Fibroblast of skin of right biceps (primary cell): ENCODE measurements at regions not wholly inside any gene's neighbourhood (a gene's known extent, or its start where the extent isn't known, plus 50 kb on each side); places are given as distances from the start of the nearest gene placed in this dataset.

Experiments used
- DNase-seq: peaks from one replicate; pipeline ENCODE4 v3.0.0-alpha.2; 2013

GRCh38 chr10:91149550-91149949 is 70.9 kb upstream of the PCGF5 start:
- DNase-seq: no peak

GRCh38 chr10:91150631-91151030 is 69.8 kb upstream of the PCGF5 start:
- no peak for DNase-seq

DNA sequence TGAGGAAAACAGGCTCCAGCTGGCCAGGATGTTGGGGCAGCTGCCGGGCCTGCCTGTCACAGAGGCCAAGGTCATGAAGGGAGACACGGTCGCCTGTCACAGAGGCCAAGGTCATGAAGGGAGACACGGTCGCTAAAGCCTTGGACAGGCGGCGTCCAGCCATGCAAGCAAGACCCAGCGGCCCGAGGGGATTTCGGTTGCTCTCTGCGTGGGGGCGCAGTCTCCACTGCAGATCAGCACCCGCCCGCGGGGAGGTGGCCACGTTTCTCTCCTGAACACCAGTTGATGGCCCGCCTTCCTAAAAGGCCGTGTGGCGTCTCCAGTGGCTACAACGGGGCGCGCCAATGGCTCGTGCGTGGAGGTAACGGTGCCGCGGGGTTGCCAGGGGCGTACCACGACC is 67.0 kb upstream of the PCGF5 start:
- DNase-seq: no peak

GRCh38 chr10:91154842-91155241 is 65.6 kb upstream of the PCGF5 start:
- no peak for DNase-seq

DNA sequence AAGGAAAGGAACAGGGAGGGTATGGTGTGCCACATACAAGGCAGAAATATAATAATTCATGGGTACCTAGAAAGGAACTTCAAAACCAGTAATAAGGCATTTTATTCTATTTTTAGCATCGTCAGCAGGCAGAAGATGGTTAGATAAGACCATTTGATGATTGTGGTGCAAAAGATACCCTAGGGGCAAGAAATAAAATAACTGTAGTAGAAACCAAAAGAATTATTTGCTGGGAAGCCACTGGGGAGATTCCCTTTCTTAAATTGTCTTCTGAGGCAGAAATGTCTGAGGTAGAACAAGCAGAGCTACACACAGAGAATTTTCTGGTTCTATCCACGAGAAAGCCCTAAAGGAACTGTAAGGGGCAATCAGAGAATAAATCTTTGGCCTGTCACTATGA is 64.3 kb upstream of the PCGF5 start:
- DNase-seq: no peak

DNA sequence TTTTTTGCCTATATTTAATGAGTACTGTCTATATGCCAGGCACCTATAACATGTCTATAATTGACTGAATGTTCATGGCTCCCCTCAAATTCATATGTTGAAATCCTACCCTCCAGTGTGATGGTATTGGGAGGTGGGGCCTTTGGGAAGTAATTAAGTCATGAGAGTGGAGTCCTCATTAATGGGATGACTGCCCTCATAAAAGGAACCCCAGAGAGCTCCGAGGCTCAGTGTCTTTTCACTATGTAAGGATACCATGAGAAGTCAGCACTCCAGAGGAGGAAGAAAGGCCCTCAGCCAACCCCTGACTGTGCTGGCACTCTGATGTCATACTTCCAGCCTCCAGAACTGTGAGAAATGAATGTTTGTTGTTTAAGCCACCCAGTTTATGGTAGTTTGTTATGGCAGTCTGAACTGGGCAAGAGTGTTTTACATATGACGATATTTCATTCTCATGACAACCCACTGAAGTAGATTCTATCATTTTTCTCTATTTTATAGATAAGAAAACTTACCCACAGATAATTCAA is 61.1 kb upstream of the PCGF5 start:
- DNase-seq: no peak

DNA sequence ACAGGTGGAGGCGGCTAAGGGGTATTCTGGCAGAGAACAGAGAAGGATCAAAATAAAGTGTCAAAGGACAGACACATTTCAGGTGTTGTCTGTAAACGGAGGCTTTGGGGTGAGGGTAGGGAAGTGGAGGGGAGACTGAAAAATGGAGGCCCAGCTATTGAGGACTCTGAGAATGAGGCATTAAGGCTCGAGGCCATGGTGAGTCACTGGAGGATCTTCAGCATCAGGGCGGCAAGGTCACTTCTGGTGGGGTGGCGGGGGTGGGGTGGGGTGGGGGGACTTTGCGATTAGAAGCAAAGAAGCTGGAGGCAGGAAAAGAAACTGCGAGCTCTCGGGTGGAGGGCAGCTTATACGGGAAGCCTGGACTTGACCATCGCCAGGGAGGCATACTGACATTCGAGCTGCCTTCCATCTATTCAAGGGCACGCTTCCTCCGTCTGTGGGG is 58.4 kb upstream of the PCGF5 start:
- DNase-seq: peak; percentile 44

DNA sequence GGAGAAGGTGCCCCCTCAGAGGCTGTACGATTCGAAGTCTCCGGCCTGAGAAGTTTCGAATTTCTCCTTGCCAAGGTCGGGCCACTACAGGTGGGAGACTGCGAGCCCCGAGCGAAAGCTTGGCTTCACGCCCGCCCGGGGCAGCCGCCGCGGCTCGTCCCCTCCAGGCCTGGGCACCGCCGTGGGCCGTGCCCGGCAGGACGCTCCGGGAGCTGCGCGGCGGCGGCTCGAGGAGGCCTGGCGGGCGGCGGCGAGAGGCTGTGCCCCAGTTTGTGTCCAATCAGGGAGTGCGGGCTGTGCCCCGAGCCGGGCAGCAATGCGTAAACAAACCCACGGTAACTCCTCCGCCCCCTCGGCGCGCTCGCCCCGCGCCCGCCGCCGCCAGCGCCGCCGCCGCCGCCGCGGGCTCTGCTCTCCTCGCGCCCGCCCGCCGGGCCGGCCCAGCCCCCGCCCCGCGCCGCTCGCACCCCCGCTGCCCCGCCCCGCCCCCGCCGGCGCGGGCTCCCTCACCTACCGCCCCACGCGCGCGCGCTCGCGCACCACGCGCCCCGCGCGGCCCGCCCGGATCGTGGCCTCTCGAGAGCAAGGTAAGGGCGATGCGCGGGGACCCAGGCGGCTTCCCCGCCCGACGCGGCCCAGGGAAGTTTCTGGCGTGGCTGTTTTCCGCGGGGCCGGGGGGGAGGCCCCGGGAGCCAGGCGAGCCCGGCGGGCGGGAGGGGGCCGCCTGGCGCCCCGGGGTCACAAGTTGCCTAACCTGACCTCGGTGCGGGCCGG is 57.8 kb upstream of the PCGF5 start:
- peak; percentile 51 for DNase-seq

DNA sequence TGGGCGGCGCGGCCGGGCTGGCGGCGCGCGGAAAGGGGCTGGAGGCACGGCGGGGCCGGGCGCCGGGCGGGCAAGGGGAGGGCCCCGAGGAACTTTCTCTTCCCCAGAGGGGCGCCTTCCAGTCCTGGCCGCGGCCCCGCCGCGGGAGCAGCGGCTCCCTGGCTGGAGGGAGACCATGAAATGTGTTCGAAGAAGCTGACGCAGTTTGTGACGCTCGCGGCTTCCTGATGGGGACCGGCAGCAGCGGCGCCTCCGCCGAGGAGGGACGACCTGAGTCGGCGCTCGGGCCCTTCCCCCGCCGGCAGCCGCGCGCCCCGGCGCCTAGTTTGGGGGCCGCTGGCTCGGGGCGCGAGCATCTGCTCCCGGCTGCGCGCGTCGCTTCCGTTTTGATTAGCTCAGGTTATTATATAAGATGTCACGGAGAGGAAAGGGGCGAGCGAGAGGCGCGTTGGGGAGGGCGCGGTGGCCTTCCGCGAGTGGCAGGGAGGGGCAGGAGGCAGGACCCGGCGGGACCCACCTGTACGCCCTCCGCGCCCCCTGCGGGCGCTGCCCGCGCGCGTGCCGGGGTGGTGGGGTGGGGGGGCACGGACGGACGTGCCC is 57.1 kb upstream of the PCGF5 start:
- peak; percentile 72 for DNase-seq

GRCh38 chr10:91163869-91164474 is 56.5 kb upstream of the PCGF5 start:
- DNase-seq: peak; percentile 84

DNA sequence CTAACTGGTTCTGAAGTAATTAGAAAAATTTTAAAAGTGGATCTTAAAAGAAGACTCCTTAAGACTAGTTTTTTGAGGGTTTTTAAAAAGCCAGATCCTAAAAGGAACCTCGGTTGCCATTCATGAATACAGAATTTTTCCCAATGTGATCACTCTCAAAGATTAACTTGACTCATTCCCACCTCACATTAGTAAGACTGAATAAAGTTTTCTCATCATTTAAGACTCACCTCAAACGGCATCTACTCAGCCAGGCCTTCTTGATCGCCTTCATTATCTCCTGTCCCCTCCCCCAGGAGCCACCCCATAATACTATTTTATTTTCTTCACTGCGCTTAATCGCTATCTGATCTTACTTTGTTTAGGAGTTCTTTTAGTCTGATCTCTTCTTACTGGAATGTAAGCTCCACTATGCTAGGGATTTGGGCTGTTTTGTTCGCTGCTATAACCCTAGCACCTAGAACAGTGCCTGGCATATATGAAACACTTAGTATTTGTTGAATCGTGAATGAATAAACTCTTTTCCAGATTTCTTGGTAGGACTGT is 55.9 kb upstream of the PCGF5 start:
- DNase-seq: peak; percentile 40

DNA sequence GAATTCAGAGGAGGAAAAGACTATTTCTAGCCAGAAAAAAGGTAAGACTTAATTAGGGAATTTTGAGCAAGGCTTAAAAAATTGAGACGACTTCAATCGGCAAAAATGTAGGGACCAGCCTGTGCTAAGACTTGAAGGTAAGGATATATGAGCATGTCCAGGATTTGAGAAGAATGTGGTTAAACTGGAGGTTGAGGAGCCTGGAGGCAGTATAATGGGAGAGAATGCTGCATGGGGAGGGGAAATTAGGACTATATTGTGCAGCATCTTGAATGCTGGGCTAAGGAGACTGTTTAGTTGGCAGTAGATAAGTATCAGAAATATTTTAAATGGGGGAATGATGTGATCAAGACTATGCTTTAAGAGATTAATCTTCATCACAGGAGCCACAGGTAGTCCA is 53.1 kb upstream of the PCGF5 start:
- no peak for DNase-seq

- no peak for DNase-seq
Observed at GRCh38 chr10:91170418-91170817, 50.0 kb upstream of the PCGF5 start.
